NCI-H2196 (cell line): ENCODE measurements at regions not wholly inside any gene's neighbourhood (a gene's known extent, or its start where the extent isn't known, plus 50 kb on each side); places are given as distances from the start of the nearest gene placed in this dataset.

Experiments
- DNase-seq: peaks from one replicate; lab custom pipeline; 2025; ENCODE audit not compliant: unreplicated experiment; lab: John Stamatoyannopoulos, UW

- DNase-seq = no peak
Observed at GRCh38 chr20:7492257-7492656, 448.0 kb downstream of the HAO1 start.

- DNase-seq = no peak
Observed at GRCh38 chr20:7493311-7493710, 446.9 kb downstream of the HAO1 start.

- DNase-seq = no peak
Observed at GRCh38 chr20:7496394-7496991, 443.8 kb downstream of the HAO1 start.

- DNase-seq = no peak
Observed at GRCh38 chr20:7497985-7498384, 442.3 kb downstream of the HAO1 start.

- DNase-seq = no peak
Observed at GRCh38 chr20:7499201-7499600, 441.1 kb downstream of the HAO1 start.

GRCh38 chr20:7500231-7500663 lies 440.0 kb downstream of the HAO1 start:
- DNase-seq = no peak

GRCh38 chr20:7503501-7503900 lies 436.8 kb downstream of the HAO1 start:
- no peak for DNase-seq

GRCh38 chr20:7505152-7505834 lies 435.0 kb downstream of the HAO1 start:
- DNase-seq = no peak

- no peak for DNase-seq
Observed at GRCh38 chr20:7505835-7506221, 434.4 kb downstream of the HAO1 start.

- DNase-seq = no peak
Observed at GRCh38 chr20:7516621-7517111, 423.6 kb downstream of the HAO1 start.

- no peak for DNase-seq
Observed at GRCh38 chr20:7520361-7520760, 419.9 kb downstream of the HAO1 start.

- no peak for DNase-seq
Observed at GRCh38 chr20:7523288-7523687, 417.0 kb downstream of the HAO1 start.

GRCh38 chr20:7540018-7540417 lies 400.2 kb downstream of the HAO1 start:
- no peak for DNase-seq

- DNase-seq = no peak
Observed at GRCh38 chr20:7540923-7541322, 399.3 kb downstream of the HAO1 start.

GRCh38 chr20:7571101-7571500 lies 369.2 kb downstream of the HAO1 start:
- DNase-seq = no peak

GRCh38 chr20:7571521-7572055 lies 368.7 kb downstream of the HAO1 start:
- DNase-seq = no peak

- DNase-seq = no peak
Observed at GRCh38 chr20:7579888-7580287, 360.4 kb downstream of the HAO1 start.

GRCh38 chr20:7585126-7585679 lies 355.1 kb downstream of the HAO1 start:
- no peak for DNase-seq

GRCh38 chr20:7586481-7586880 lies 353.8 kb downstream of the HAO1 start:
- no peak for DNase-seq

GRCh38 chr20:7589164-7589563 lies 351.1 kb downstream of the HAO1 start:
- DNase-seq = no peak

GRCh38 chr20:7596541-7596940 lies 343.7 kb downstream of the HAO1 start:
- DNase-seq = no peak

- DNase-seq = no peak
Observed at GRCh38 chr20:7601431-7601830, 338.8 kb downstream of the HAO1 start.
